ENCODE measurements at regions not wholly inside any gene's neighbourhood (a gene's known extent, or its start where the extent isn't known, plus 50 kb on each side); places are given as distances from the start of the nearest gene placed in this dataset.

- TF ChIP-seq, protein P1, sequence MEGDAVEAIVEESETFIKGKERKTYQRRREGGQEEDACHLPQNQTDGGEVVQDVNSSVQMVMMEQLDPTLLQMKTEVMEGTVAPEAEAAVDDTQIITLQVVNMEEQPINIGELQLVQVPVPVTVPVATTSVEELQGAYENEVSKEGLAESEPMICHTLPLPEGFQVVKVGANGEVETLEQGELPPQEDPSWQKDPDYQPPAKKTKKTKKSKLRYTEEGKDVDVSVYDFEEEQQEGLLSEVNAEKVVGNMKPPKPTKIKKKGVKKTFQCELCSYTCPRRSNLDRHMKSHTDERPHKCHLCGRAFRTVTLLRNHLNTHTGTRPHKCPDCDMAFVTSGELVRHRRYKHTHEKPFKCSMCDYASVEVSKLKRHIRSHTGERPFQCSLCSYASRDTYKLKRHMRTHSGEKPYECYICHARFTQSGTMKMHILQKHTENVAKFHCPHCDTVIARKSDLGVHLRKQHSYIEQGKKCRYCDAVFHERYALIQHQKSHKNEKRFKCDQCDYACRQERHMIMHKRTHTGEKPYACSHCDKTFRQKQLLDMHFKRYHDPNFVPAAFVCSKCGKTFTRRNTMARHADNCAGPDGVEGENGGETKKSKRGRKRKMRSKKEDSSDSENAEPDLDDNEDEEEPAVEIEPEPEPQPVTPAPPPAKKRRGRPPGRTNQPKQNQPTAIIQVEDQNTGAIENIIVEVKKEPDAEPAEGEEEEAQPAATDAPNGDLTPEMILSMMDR (IDR thresholded peaks at IDR 0.05), result no peak
- TF ChIP-seq POLR2A (IDR thresholded peaks at IDR 0.05), result no peak
These were observed 328.8 kb downstream of the MAN2A1 start for GRCh38 chr5:110018509-110018908.
